ENCODE measurements at regions not wholly inside any gene's neighbourhood (a gene's known extent, or its start where the extent isn't known, plus 50 kb on each side); places are given as distances from the start of the nearest gene placed in this dataset.

DNA sequence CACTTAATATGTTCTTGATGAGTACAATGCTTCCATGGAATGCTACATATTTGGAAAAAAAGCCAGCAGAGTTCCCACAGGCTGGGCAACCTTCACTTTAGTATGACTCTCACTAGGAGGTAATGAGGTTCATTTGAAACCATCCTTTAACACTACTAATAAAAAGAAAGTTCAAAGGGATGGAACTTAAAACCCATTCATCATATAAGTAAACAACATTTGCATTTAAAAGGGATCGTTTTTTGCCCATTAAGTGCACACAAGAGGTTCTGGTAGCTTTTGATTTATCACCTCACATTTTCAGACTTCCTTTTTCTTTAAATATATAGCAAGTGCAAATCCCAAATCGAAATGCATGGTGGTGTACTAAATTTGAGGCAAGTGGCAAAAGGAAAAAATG, 270.8 kb upstream of the DCC start:
- TF ChIP-seq, protein P1, sequence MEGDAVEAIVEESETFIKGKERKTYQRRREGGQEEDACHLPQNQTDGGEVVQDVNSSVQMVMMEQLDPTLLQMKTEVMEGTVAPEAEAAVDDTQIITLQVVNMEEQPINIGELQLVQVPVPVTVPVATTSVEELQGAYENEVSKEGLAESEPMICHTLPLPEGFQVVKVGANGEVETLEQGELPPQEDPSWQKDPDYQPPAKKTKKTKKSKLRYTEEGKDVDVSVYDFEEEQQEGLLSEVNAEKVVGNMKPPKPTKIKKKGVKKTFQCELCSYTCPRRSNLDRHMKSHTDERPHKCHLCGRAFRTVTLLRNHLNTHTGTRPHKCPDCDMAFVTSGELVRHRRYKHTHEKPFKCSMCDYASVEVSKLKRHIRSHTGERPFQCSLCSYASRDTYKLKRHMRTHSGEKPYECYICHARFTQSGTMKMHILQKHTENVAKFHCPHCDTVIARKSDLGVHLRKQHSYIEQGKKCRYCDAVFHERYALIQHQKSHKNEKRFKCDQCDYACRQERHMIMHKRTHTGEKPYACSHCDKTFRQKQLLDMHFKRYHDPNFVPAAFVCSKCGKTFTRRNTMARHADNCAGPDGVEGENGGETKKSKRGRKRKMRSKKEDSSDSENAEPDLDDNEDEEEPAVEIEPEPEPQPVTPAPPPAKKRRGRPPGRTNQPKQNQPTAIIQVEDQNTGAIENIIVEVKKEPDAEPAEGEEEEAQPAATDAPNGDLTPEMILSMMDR (IDR thresholded peaks at IDR 0.05): no peak
- TF ChIP-seq EZH2phosphoT487 (IDR thresholded peaks at IDR 0.05) (no peak), EZH2 (IDR thresholded peaks at IDR 0.05) (no peak)

Data from neural progenitor cell (in vitro differentiated cells).